ENCODE measurements at regions not wholly inside any gene's neighbourhood (a gene's known extent, or its start where the extent isn't known, plus 50 kb on each side); places are given as distances from the start of the nearest gene placed in this dataset.

DNA sequence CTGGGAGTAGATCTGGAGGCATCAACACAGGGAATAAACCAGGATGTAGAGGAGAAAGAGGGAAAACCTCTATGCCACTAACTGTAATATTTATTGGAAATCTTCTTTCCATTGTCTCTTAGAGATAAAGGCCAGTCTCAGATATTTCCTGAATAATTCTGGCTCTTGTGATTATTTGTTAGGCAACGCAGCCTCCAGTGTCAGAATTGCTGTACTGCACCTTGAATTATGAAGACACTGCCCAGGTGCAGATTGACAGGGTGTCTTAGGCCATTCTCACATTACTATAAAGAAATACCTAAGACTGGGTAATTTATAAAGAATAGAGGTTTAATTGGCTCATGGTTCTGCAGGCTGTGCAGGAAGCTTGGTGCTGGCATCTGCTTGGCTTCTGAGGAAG lies 100.7 kb upstream of the ZDHHC15 start:
- TF ChIP-seq, protein P1, sequence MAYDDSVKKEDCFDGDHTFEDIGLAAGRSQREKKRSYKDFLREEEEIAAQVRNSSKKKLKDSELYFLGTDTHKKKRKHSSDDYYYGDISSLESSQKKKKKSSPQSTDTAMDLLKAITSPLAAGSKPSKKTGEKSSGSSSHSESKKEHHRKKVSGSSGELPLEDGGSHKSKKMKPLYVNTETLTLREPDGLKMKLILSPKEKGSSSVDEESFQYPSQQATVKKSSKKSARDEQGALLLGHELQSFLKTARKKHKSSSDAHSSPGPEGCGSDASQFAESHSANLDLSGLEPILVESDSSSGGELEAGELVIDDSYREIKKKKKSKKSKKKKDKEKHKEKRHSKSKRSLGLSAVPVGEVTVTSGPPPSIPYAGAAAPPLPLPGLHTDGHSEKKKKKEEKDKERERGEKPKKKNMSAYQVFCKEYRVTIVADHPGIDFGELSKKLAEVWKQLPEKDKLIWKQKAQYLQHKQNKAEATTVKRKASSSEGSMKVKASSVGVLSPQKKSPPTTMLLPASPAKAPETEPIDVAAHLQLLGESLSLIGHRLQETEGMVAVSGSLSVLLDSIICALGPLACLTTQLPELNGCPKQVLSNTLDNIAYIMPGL (CRISPR knock-in tag; IDR thresholded peaks at IDR 0.05; ENCODE audit: borderline replicate concordance) = no peak
- TF ChIP-seq EP300 (IDR thresholded peaks at IDR 0.05) = no peak
- TF ChIP-seq, protein P2, sequence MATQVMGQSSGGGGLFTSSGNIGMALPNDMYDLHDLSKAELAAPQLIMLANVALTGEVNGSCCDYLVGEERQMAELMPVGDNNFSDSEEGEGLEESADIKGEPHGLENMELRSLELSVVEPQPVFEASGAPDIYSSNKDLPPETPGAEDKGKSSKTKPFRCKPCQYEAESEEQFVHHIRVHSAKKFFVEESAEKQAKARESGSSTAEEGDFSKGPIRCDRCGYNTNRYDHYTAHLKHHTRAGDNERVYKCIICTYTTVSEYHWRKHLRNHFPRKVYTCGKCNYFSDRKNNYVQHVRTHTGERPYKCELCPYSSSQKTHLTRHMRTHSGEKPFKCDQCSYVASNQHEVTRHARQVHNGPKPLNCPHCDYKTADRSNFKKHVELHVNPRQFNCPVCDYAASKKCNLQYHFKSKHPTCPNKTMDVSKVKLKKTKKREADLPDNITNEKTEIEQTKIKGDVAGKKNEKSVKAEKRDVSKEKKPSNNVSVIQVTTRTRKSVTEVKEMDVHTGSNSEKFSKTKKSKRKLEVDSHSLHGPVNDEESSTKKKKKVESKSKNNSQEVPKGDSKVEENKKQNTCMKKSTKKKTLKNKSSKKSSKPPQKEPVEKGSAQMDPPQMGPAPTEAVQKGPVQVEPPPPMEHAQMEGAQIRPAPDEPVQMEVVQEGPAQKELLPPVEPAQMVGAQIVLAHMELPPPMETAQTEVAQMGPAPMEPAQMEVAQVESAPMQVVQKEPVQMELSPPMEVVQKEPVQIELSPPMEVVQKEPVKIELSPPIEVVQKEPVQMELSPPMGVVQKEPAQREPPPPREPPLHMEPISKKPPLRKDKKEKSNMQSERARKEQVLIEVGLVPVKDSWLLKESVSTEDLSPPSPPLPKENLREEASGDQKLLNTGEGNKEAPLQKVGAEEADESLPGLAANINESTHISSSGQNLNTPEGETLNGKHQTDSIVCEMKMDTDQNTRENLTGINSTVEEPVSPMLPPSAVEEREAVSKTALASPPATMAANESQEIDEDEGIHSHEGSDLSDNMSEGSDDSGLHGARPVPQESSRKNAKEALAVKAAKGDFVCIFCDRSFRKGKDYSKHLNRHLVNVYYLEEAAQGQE (IDR thresholded peaks at IDR 0.05) = no peak
- 0 out of 5 replicates have a peak, but pooled peaks of 1 of the 2 experiments have one; percentile 12 for TF ChIP-seq RAD21 (conservative IDR thresholded peaks at IDR 0.05 in 1 of 2, IDR thresholded peaks at IDR 0.05 in 1 of 2)
- TF ChIP-seq, protein P3, sequence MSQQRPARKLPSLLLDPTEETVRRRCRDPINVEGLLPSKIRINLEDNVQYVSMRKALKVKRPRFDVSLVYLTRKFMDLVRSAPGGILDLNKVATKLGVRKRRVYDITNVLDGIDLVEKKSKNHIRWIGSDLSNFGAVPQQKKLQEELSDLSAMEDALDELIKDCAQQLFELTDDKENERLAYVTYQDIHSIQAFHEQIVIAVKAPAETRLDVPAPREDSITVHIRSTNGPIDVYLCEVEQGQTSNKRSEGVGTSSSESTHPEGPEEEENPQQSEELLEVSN (IDR thresholded peaks at IDR 0.05; ENCODE audit: borderline replicate concordance, low read depth) = no peak
- TF ChIP-seq, protein P4, sequence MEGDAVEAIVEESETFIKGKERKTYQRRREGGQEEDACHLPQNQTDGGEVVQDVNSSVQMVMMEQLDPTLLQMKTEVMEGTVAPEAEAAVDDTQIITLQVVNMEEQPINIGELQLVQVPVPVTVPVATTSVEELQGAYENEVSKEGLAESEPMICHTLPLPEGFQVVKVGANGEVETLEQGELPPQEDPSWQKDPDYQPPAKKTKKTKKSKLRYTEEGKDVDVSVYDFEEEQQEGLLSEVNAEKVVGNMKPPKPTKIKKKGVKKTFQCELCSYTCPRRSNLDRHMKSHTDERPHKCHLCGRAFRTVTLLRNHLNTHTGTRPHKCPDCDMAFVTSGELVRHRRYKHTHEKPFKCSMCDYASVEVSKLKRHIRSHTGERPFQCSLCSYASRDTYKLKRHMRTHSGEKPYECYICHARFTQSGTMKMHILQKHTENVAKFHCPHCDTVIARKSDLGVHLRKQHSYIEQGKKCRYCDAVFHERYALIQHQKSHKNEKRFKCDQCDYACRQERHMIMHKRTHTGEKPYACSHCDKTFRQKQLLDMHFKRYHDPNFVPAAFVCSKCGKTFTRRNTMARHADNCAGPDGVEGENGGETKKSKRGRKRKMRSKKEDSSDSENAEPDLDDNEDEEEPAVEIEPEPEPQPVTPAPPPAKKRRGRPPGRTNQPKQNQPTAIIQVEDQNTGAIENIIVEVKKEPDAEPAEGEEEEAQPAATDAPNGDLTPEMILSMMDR (IDR thresholded peaks at IDR 0.05) = no peak
- TF ChIP-seq POLR2AphosphoS2 (conservative IDR thresholded peaks at IDR 0.05; ENCODE audit: low read length) = no peak
- TF ChIP-seq POLR2A (IDR thresholded peaks at IDR 0.05; ENCODE audit: low read length) = no peak
- TF ChIP-seq JUN (IDR thresholded peaks at IDR 0.05) = no peak
- TF ChIP-seq ZFP36 (IDR thresholded peaks at IDR 0.05; ENCODE audit: borderline replicate concordance, partially characterized antibody) = no peak
- TF ChIP-seq RFX5 (IDR thresholded peaks at IDR 0.05) = no peak
- TF ChIP-seq CBX2 (IDR thresholded peaks at IDR 0.05; ENCODE audit: borderline replicate concordance, low read depth) = no peak

Measured in A549 (cell line).